SU-DHL-6 (cell line): ENCODE measurements at regions not wholly inside any gene's neighbourhood (a gene's known extent, or its start where the extent isn't known, plus 50 kb on each side); places are given as distances from the start of the nearest gene placed in this dataset.

Source experiments
- H2AFZ ChIP-seq: fragments of 200-600 bp; sonication (generic); 2 replicates; pipeline ENCODE4 v1.6.1; 2014; ENCODE audit warnings: low read depth, mild to moderate bottlenecking, moderate library complexity, mixed read lengths, antibody characterized with exemption, low read length; ENCODE audit not compliant: severe bottlenecking
- H3F3A ChIP-seq: fragments of 200-600 bp; shearing (Covaris generic); 2 replicates; pipeline ENCODE4 v1.6.0; 2016; ENCODE audit warnings: antibody characterized with exemption, mild to moderate bottlenecking; ENCODE audit not compliant: insufficient read depth
- H3K27ac ChIP-seq: fragments of 200-600 bp; sonication (generic); 2 replicates; pipeline ENCODE4 v1.5.1; 2016; ENCODE audit warnings: low read depth, mild to moderate bottlenecking, low read length, moderate library complexity, mixed read lengths
- H3K27me3 ChIP-seq: fragments of 200-600 bp; sonication (generic), shearing (Covaris generic); 2 replicates; pipeline ENCODE4 v1.6.0; 2014; ENCODE audit warnings: mild to moderate bottlenecking, low read length
- H3K36me3 ChIP-seq: fragments of 200-600 bp; sonication (generic); 2 replicates; pipeline ENCODE4 v1.6.1; 2014; ENCODE audit warnings: mild to moderate bottlenecking, low read length, mixed read lengths
- H3K4me2 ChIP-seq: fragments of 300-600, 200-600 bp; shearing (Covaris generic), sonication (generic); 2 replicates; pipeline ENCODE4 v1.6.0; 2014; ENCODE audit warnings: low read length, low read depth, mild to moderate bottlenecking; ENCODE audit not compliant: poor library complexity, severe bottlenecking
- H3K4me3 ChIP-seq: fragments of 200-600 bp; sonication (generic); 2 replicates; pipeline ENCODE4 v1.5.1; 2014; ENCODE audit warnings: antibody characterized with exemption, low read length, mild to moderate bottlenecking, mixed read lengths; ENCODE audit not compliant: insufficient read depth, poor library complexity, severe bottlenecking
- H3K79me2 ChIP-seq: fragments of 200-600 bp; sonication (generic); 2 replicates; pipeline ENCODE4 v1.6.1; 2014; ENCODE audit warnings: mild to moderate bottlenecking, low read length, moderate library complexity; ENCODE audit not compliant: insufficient read depth
- H3K9ac ChIP-seq: fragments of 200-600 bp; sonication (generic); 2 replicates; pipeline ENCODE4 v1.7.0; 2014; ENCODE audit warnings: mild to moderate bottlenecking, low read length
- H3K9me2 ChIP-seq: fragments of 200-600 bp; sonication (generic); replicated peaks from 2 replicates; pipeline ENCODE4 v1.6.1; 2014; ENCODE audit warnings: low read length; ENCODE audit not compliant: insufficient read depth
- H3K9me3 ChIP-seq: fragments of 200-600 bp; sonication (generic); 2 replicates; pipeline ENCODE4 v1.6.1; 2014; ENCODE audit warnings: low read length, mixed read lengths; ENCODE audit not compliant: insufficient read depth
- H4K20me1 ChIP-seq: fragments of 200-600 bp; sonication (generic); 2 replicates; pipeline ENCODE4 v1.6.1; 2014; ENCODE audit warnings: low read depth, mild to moderate bottlenecking, antibody characterized with exemption, low read length, moderate library complexity, mixed read lengths
- CTCF ChIP-seq: fragments of 200-600 bp; sonication (generic); IDR thresholded peaks from one replicate; pipeline ENCODE4 v1.5.1; 2017; ENCODE audit warnings: antibody characterized with exemption, mild to moderate bottlenecking, low read length, moderate library complexity; ENCODE audit not compliant: insufficient read depth, poor library complexity, severe bottlenecking
- EZH2phosphoT487 ChIP-seq: fragments of 200-600 bp; sonication (generic), shearing (Covaris generic); conservative IDR thresholded peaks from 2 replicates; pipeline ENCODE4 v1.6.1; 2018; ENCODE audit warnings: mild to moderate bottlenecking, antibody characterized with exemption, low read length, moderate library complexity, mixed read lengths

DNA sequence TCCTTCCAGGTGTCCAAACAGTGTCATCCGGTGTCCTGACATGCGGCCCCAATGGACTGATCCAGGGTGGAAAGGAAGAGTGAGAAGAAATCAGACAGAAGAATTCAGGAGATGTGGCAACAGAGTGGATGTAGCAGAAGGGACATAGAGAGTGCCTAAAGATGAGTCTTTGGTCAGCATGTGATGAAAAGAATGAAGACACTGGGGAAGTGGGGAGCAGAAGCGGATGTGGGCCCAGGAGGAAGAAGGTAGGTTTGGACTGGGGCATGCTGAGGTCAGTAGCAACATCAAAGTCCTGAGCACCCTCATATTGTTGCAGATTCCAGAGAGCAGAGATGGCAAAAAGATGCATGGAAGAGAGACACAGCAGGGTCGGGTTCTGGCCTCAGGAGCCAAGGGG, 71.8 kb upstream of the STEAP1B start:
- Histone ChIP-seq H4K20me1 (no peaks in the 10 kb centered on the region), H3K27ac (no peak overlapping the region), H3K27me3 (0 out of 2 replicates have a peak, but pooled peaks cover 3% of the 10 kb centered on the region), H3K9me3 (no peaks in the 10 kb centered on the region), H3K9ac (no peak overlapping the region), H2AFZ (no peak overlapping the region), H3F3A (no peaks in the 10 kb centered on the region), H3K79me2 (no peaks in the 10 kb centered on the region), H3K9me2 (no peaks in the 10 kb centered on the region), H3K4me2 (no peak overlapping the region), H3K36me3 (no peaks in the 10 kb centered on the region), H3K4me3 (no peak overlapping the region)
- TF ChIP-seq EZH2phosphoT487 (no peak), CTCF (no peak)

- no peaks in the 10 kb centered on the region for H3K79me2 ChIP-seq
- H4K20me1 ChIP-seq = no peaks in the 10 kb centered on the region
- no peak overlapping the region for H3K4me3 ChIP-seq
- 0 out of 2 replicates have a peak, but pooled peaks cover 3% of the 10 kb centered on the region for H3K27me3 ChIP-seq
- no peaks in the 10 kb centered on the region for H3F3A ChIP-seq
- no peak overlapping the region for H2AFZ ChIP-seq
- H3K36me3 ChIP-seq = no peaks in the 10 kb centered on the region
- no peak overlapping the region for H3K27ac ChIP-seq
- no peak overlapping the region for H3K9ac ChIP-seq
- no peak overlapping the region for H3K4me2 ChIP-seq
- TF ChIP-seq EZH2phosphoT487 (no peak), CTCF (no peak)
- H3K9me2 ChIP-seq = no peaks in the 10 kb centered on the region
- no peaks in the 10 kb centered on the region for H3K9me3 ChIP-seq
Observed at GRCh38 chr7:22569586-22570321, 69.8 kb upstream of the STEAP1B start.

DNA sequence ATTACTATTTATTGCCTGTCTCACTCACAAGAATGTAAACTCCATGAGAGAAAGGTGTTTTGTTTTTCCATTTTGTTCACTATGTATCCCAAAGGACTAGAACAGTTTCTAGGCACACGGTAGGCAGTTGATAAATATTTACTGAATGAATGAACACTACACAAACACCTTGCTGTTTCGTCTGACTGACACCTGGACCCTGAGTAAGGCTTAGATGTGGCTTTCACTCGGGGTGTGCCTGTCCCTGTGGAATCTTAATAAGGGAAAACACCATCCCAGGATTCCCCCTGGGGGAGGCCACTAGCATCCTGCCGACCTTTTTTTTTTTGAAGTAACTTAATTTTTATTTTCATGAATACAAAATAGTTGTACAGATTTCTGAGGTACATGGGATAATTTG, 66.6 kb upstream of the STEAP1B start:
- no peak overlapping the region for H3K9ac ChIP-seq
- H3K27ac ChIP-seq = no peak overlapping the region
- H3K4me2 ChIP-seq = no peak overlapping the region
- no peak overlapping the region for H2AFZ ChIP-seq
- H3K9me3 ChIP-seq = no peaks in the 10 kb centered on the region
- H4K20me1 ChIP-seq = no peaks in the 10 kb centered on the region
- no peaks in the 10 kb centered on the region for H3F3A ChIP-seq
- H3K36me3 ChIP-seq = no peaks in the 10 kb centered on the region
- no peak overlapping the region for H3K4me3 ChIP-seq
- no peaks in the 10 kb centered on the region for H3K79me2 ChIP-seq
- no peaks in the 10 kb centered on the region for H3K9me2 ChIP-seq
- 0 out of 2 replicates have a peak, but pooled peaks cover 3% of the 10 kb centered on the region for H3K27me3 ChIP-seq
- TF ChIP-seq CTCF = no peak
- no peak for TF ChIP-seq EZH2phosphoT487
